Fibroblast of the conjunctiva (primary cell): ENCODE measurements at regions not wholly inside any gene's neighbourhood (a gene's known extent, or its start where the extent isn't known, plus 50 kb on each side); places are given as distances from the start of the nearest gene placed in this dataset.
"Not testable (repeated sequence)": the region's sequence is repeated elsewhere in the genome, so short reads cannot be mapped to it uniquely, and the experiment has no call there.

ENCODE experiments used
- DNase-seq: peaks from one replicate; pipeline ENCODE4 v3.0.0-alpha.2; 2010; ENCODE audit warnings: low read depth

DNA sequence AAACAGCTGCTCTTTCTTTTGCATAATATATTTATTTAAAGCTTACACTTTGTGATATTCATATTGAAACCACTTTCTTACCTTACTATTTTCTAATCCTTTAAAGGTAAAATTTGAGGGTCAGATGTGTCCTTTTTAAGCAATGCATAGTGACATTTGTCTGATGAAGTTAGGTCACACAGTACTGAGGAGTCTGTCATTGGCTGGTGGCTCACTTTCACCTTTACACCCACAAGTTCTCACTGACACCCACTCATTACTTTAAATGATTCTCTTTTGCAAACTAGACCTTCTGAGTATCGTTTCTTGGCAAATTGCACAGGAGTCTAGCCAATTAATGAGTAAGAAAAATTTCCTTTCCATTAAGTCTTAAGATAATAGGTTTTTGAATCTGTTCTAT, 758.3 kb upstream of the ARPP21 start:
- DNase-seq, result no peak

- DNase-seq, result no peak
Measured at GRCh38 chr3:34882764-34883163, 756.6 kb upstream of the ARPP21 start.

DNA sequence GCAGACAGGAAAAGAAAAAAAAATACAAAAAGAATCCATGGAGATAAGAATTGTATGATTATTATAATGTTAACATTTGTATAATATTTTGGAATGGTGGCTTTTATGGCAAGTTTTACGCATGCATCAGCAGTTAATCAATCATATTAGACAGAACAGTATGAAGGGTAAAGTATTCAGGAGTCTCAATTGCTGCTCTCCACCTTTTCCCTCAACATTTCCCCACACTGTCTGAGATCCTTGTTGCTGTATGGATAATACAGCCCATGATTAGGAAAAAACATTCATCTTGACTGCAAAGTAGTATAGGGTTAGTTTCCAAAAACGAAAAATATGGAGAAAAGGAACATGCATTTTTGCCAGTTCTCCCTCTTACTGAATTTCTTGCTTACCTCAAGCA, 755.3 kb upstream of the ARPP21 start:
- DNase-seq, result no peak

- no peak for DNase-seq
Measured at GRCh38 chr3:34886443-34886842, 752.9 kb upstream of the ARPP21 start.

- no peak for DNase-seq
Measured at GRCh38 chr3:34889641-34890040, 749.7 kb upstream of the ARPP21 start.

DNA sequence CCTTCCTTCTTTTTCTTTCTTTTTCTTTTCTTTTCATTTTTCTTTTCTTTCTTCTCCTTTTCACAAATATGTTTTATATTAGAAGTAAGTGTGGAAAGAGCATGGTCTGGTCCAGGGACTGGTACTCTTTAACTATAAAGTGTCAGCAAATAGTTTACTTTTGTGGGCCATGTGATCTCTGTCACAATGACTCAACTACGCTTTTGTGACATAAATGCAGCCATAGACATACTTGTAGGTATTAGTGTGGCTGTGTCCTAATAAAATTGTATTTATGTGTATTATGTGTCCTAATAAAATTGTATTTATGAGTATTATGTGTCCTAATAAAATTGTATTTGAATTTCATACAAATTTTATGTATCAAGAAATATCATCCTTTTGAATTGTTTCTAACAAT, 749.1 kb upstream of the ARPP21 start:
- DNase-seq, result no peak

- DNase-seq, result no peak
Measured at GRCh38 chr3:34891941-34892340, 747.4 kb upstream of the ARPP21 start.

GRCh38 chr3:34895841-34896240, 743.5 kb upstream of the ARPP21 start:
- no peak for DNase-seq

DNA sequence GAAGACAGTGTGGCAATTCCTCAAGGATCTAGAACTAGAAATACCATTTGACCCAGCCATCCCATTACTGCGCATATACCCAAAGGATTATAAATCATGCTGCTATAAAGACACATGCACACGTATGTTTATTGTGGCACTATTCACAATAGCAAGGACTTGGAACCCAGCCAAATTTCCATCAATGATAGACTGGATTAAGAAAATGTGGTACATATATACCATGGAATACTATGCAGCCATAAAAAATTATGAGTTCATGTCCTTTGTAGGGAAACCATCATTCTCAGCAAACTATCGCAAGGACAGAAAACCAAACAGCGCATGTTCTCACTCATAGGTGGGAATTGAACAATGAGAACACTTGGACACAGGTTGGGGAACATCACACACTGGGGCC, 729.6 kb upstream of the ARPP21 start:
- DNase-seq, result not testable (repeated sequence)

DNA sequence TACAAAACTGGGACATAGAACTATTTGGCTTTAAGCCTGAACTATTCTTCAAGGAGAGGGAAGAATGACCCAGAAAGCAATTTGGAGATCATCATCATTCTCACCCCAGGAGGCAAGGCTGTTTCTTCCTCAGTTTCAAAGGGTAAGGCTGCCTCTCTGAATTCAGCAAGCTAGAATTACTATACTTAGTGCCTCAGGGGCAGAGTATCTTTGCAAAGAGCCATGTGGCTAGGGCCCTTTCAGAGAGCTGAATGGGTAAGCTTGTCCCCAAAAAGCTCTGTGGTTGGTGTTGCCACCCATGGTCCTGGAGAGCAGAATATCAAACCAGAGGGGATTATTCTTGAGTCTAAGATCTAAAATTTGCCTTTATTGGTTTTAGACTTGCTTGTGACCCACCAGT, 720.3 kb upstream of the ARPP21 start:
- DNase-seq, result no peak

DNA sequence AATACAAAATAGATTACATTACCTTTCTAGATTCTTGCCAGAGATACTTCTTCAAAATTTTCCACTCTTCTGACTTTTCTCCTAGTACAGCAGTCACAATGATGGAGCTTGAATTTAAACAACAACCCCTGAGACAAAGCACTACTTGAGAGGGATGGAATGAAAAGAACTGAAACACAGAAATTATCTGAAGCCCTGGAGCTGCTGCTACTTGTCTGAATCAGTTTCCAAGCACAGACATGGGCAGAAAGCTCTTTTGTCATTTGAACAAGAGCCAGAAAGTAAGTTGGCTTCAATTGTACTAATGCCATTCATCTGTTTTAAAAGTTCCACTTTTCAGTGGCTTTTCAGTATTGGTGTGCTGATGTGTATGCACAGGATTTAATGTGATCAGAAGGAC, 718.5 kb upstream of the ARPP21 start:
- DNase-seq, result no peak

DNA sequence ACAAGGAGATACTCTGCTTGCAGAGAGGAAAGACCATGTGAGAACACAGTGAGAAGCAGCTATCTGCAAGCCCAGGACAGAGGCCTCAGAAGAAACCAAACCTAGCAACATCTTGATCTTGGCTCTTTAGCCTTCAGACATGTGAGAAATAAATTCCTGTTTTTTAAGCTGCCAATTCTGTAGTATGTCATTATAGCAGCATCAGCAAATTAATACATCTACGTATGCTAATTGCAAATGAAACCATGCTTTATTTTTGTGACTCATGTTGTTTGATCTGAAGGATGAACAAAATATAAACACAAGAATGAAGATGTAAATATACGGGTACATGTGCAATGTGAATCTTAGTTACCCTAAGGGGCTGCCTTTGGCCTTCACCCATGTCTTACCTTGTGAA, 714.4 kb upstream of the ARPP21 start:
- no peak for DNase-seq

DNA sequence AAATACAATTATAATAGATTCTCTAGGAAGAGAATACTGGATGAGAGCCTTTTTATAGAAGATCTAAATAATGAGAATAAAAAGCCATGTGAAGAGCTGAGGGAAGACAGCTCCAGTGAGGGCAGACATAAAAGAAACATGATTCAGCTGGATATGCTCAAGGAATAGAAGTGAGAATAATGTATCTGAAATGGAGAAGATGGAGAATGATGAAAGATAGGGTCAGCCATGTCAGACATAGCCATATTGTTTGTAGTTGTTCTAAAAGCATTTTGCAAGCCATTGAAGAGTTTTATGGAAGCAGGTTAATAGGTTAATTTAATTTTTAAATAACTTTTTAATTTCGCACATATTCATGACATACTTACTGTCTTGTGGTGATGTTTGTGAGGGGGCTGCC, 713.5 kb upstream of the ARPP21 start:
- no peak for DNase-seq

- no peak for DNase-seq
Measured at GRCh38 chr3:34929036-34929435, 710.3 kb upstream of the ARPP21 start.

DNA sequence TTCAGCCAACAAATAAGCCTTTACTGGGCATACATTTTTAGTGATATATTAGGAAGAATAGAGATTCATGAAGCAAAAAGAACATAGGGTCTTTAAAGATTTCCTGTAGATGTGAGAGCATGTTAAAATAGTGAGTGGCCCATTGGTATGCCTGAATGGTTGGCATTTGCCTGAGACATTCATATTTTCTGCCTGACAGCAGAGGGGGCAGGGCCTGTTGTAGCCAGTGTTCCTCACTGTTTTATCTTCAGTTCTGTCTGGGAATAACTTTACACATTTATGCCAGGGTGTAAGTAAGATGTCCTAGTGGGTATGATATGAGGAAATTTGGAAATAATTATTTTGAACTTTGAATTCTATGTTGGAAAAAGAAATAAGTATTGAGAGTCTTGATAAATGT, 704.7 kb upstream of the ARPP21 start:
- DNase-seq, result no peak

DNA sequence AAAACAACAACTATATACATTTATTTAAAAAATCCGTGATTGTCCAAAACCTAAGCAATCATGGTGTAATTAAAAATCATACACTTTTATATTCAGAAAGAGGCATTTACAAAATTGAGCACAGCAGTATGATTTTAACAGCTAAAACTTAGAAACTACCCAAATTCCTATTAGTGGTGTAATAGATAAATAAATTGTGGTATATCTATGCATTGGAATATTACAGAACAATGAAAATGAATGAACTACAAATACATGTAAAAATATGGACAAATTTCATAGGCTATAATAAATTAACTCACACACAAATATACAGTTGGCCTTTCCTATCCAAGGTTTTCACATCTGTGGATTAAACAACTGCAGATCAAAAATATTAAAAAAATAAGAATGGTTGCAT, 700.5 kb upstream of the ARPP21 start:
- no peak for DNase-seq

DNA sequence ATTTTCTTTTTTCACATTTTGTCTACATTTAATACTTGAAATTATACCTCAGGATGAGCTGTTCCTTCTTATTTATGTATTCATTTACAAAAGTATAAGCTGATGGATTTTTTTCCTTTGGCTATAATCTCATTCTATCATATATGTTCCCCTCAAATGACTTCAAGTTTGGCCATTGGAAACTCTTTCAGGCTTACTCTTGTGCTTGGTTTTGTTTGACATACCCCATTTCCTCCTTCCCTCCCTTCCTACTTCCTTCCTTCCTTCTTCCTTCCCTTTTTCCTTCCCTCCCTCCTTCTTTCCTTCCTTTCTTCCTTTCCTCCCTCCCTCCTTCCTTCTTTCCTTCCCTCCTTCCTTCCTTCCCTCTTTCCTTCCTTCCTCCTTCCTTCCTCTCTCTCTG, 697.1 kb upstream of the ARPP21 start:
- no peak for DNase-seq

- peak; percentile 6 for DNase-seq
Measured at GRCh38 chr3:34947834-34948233, 691.5 kb upstream of the ARPP21 start.

GRCh38 chr3:34948517-34948916, 690.8 kb upstream of the ARPP21 start:
- DNase-seq, result no peak

GRCh38 chr3:34955680-34956079, 683.6 kb upstream of the ARPP21 start:
- DNase-seq, result no peak

DNA sequence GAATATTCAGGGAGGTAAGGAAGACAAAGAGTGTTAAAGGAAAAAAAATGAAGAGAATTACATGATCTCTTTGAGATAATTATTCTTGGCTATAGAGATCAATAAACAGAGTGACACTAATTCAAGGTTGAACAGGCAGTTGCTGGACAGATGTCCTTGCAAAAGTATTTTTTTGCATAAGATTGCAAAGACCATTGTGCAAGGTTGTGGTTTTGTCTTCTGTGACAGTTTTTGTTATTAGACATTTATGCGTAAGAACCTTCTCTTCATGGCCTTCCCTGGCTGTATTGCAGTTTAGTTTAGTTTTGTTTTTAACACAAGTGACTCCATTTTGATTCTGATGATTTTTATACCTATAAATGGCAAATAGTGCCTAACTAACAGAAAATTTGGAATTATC, 682.8 kb upstream of the ARPP21 start:
- no peak for DNase-seq

DNA sequence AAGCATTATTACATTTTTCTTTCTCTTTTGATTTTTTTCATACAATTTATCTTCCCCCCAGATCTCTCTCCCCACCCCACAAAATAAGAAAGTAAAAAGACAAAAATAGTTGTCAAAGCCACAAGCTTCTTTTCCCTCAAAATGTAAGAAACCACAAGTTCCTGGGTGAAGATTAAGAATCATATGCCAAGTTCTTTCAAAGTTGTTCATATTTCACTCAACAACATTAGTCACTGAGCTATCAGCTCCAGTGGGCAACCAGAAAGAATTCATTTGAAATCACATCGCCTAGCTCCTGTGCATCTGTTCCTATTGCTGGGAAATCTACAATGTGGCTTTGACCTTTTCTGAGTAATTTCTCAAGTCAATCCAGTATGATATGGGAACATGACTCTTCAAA, 681.6 kb upstream of the ARPP21 start:
- DNase-seq, result no peak

GRCh38 chr3:34969513-34969912, 669.8 kb upstream of the ARPP21 start:
- no peak for DNase-seq

DNA sequence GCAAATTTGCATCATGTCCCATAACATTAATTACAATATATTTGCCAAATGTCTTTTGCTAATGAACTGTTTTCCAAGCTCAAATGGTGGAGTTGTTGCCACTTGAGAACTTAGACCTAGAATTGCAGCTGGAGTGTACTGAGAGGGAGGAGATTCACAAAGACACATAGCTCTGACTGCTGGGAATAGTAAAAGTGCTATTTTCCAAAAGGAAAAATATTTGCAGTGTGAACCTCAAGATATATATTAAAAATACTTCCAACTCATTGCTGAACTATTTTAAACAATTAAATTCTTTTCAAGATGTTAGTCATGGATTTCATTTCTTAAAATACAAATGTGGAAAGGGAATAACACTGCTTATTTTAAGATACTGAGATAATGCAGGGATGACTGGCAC, 666.8 kb upstream of the ARPP21 start:
- DNase-seq, result no peak

DNA sequence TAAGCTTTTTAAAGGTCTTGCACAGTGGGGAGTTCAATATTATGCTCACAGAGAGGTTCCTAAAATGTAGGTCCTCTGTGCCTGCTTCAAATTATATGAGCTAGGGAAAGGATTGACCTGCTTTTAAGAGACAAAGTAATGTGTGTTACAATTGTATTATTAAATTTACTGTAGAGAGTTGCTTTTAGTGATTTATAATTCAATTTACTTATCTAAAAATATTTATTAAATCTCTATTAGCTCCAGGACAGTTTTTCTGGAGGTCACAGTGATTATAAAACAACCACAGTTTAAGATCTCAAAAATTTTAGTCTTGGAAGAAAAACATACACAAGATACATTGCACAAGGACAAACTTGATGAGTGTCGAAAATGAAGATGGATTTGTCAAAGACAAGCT, 665.7 kb upstream of the ARPP21 start:
- DNase-seq, result no peak
